K562 (cell line): ENCODE measurements at regions not wholly inside any gene's neighbourhood (a gene's known extent, or its start where the extent isn't known, plus 50 kb on each side); places are given as distances from the start of the nearest gene placed in this dataset.

ENCODE experiments used
- ATAC-seq: fragments of 200-7000 bp; cut with Tn5 transposase; 3 replicates; pipeline ENCODE4 v1.9.1; 2020; ENCODE audit warnings: moderate library complexity
- BruUV-seq: library from RNA; stranded (reverse); fragments of 400-500 nt; replicated peaks from 2 replicates; lab custom pipeline; 2021; lab: Mats Ljungman, UMichigan
- CTCF ChIA-PET: fragments of 300-600 bp; formaldehyde crosslinking; extraction: SDS; loops from one replicate; lab custom pipeline; 2021; ENCODE audit warnings: low intra/inter-chr PET ratio; lab: Yijun Ruan, JAX
- POLR2A ChIA-PET: fragments of 300-600, 350-650 bp; sonication (Branson Sonifier 250); formaldehyde crosslinking; extraction: SDS; loops from one replicate; lab custom pipeline; 2021; ENCODE audit warnings: antibody characterized with exemption, inconsistent platforms; lab: Yijun Ruan, JAX
- DNase-seq, 4 experiments: peaks; one replicate each; pipeline versions ENCODE4 v3.0.0 to v3.0.0-alpha.2; 2011 to 2018; ENCODE audit warnings: low spot score in 3 of 4, mixed read lengths in 3 of 4; ENCODE audit errors: extremely low read depth in 1 of 4
- FAIRE-seq: peaks from 2 replicates; lab custom pipeline; 2011; peaks lifted over from hg19 to GRCh38; lab: Jason Lieb, UNC
- H2AFZ ChIP-seq: 2 replicates; pipeline ENCODE4 v1.6.0; 2011; ENCODE audit warnings: low read depth, low read length, control low read depth, inconsistent platforms
- H3K27ac ChIP-seq: fragments of 200-600 bp; 3 replicates; pipeline ENCODE4 v1.8.0; 2011; ENCODE audit warnings: low read depth, mild to moderate bottlenecking, control low read depth, inconsistent platforms, low read length, moderate library complexity, mixed read lengths; ENCODE audit errors: extremely low read depth
- H3K27me3 ChIP-seq, 2 experiments: fragments of 300-600 bp in 1 of 2; 2 replicates in 1 of 2; 3 replicates in 1 of 2; pipeline versions ENCODE4 v1.6.0 to v1.8.0; 2011; ENCODE audit warnings: inconsistent platforms in 2 of 2, low read length in 2 of 2, mild to moderate bottlenecking in 1 of 2, mixed read lengths in 1 of 2, moderate library complexity in 1 of 2; ENCODE audit not compliant: control insufficient read depth in 2 of 2, insufficient read depth in 2 of 2
- H3K36me3 ChIP-seq: fragments of 300-600 bp; 3 replicates; pipeline ENCODE4 v1.8.0; 2011; ENCODE audit warnings: mild to moderate bottlenecking, low read length, inconsistent platforms; ENCODE audit not compliant: control insufficient read depth, insufficient read depth
- H3K4me1 ChIP-seq, 2 experiments: fragments of 200-600 bp in 1 of 2; replicated peaks in 1 of 2; 2 replicates in 1 of 2; 3 replicates in 1 of 2; pipeline versions ENCODE4 v1.5.1 to v1.8.0; 2011; ENCODE audit warnings: inconsistent platforms in 2 of 2, low read length in 2 of 2, mild to moderate bottlenecking in 1 of 2, mixed read lengths in 1 of 2, moderate library complexity in 1 of 2; ENCODE audit not compliant: control insufficient read depth in 2 of 2, insufficient read depth in 2 of 2
- H3K4me2 ChIP-seq: 2 replicates; pipeline ENCODE4 v1.6.1; 2011; ENCODE audit warnings: low read length, control low read depth, inconsistent platforms, mixed read lengths; ENCODE audit not compliant: insufficient read depth
- H3K4me3 ChIP-seq: fragments of 200-600 bp; sonication (generic), shearing (Covaris generic); 2 replicates; pipeline ENCODE4 v1.5.1; 2016; ENCODE audit warnings: control low read depth, inconsistent platforms
- H3K79me2 ChIP-seq: fragments of 200-600 bp; 3 replicates; pipeline ENCODE4 v1.8.0; 2011; ENCODE audit warnings: low read length, inconsistent platforms; ENCODE audit not compliant: control insufficient read depth, insufficient read depth
- H3K9ac ChIP-seq, 2 experiments: 2 replicates each; pipeline versions ENCODE4 v1.6.0 to v1.6.1; 2011; ENCODE audit warnings: low read depth in 2 of 2, low read length in 2 of 2, control low read depth in 1 of 2, inconsistent platforms in 1 of 2, mild to moderate bottlenecking in 1 of 2, mixed read lengths in 1 of 2; ENCODE audit not compliant: insufficient read depth in 1 of 2
- H3K9me1 ChIP-seq: one replicate; pipeline ENCODE4 v1.6.0; 2011; ENCODE audit warnings: inconsistent platforms, mild to moderate bottlenecking, low read length, moderate library complexity; ENCODE audit not compliant: control insufficient read depth, insufficient read depth
- H3K9me3 ChIP-seq: replicated peaks from 2 replicates; pipeline ENCODE4 v1.5.1; 2011; ENCODE audit warnings: low read depth, low read length, inconsistent platforms; ENCODE audit not compliant: control insufficient read depth, insufficient read depth
- H4K20me1 ChIP-seq: replicated peaks from 2 replicates; pipeline ENCODE4 v1.6.1; 2011; ENCODE audit warnings: low read length, inconsistent platforms, mixed read lengths; ENCODE audit not compliant: control insufficient read depth, insufficient read depth
- ARID2 ChIP-seq: fragments of 450-650 bp; IDR thresholded peaks from 2 replicates; pipeline ENCODE4 v1.6.1; 2017; ENCODE audit warnings: antibody characterized with exemption, mild to moderate bottlenecking
- GTF2A2 ChIP-seq: IDR thresholded peaks from 2 replicates; pipeline ENCODE4 v1.6.1; 2016; ENCODE audit warnings: mild to moderate bottlenecking, missing genetic modification characterization, missing compliant biosample characterization
- KAT8 ChIP-seq: fragments of 450-650 bp; IDR thresholded peaks from 2 replicates; pipeline ENCODE4 v1.6.1; 2016; ENCODE audit warnings: low read depth, mild to moderate bottlenecking
- LARP7 ChIP-seq: fragments of 450-650 bp; IDR thresholded peaks from 2 replicates; pipeline ENCODE4 v1.6.1; 2016
- MAFK ChIP-seq: IDR thresholded peaks from 2 replicates; pipeline ENCODE4 v1.6.1; 2011; ENCODE audit warnings: low read length, improper control_type of control experiment
- POLR2AphosphoS2 ChIP-seq: IDR thresholded peaks from 2 replicates; pipeline ENCODE4 v1.6.1; 2012; ENCODE audit warnings: low read length, improper control_type of control experiment
- RCOR1 ChIP-seq, 2 experiments: IDR thresholded peaks; 2 replicates each; pipeline ENCODE4 v1.6.1; 2012; ENCODE audit warnings: low read depth in 2 of 2, low read length in 2 of 2, borderline replicate concordance in 1 of 2, improper control_type of control experiment in 1 of 2
- TAF15 ChIP-seq: fragments of 200-400 bp; formaldehyde crosslinking; IDR thresholded peaks from 2 replicates; pipeline ENCODE4 v1.6.1; 2017; ENCODE audit warnings: mild to moderate bottlenecking, low read depth, low read length, moderate library complexity
- ZNF239 ChIP-seq: fragments of 250-450 bp; sonication (Bioruptor Pico); IDR thresholded peaks from 2 replicates; pipeline ENCODE4 v1.4.0; 2020; ENCODE audit warnings: mild to moderate bottlenecking
- WGBS: fragments of 100-300 bp; shearing (Covaris generic); methylation state at CpG from one replicate; pipeline ENCODE4 v1.1.6; 2016; ENCODE audit warnings: low coverage, mixed read lengths; ENCODE audit not compliant: insufficient coverage; ENCODE audit errors: missing lambda C conversion rate; 5-methylcytosine and 5-hydroxymethylcytosine counted together
- in situ Hi-C: fragments of 300-500 bp; cut with MboI; formaldehyde crosslinking; loops from 4 replicates; pipeline ENCODE4 v1.15.0; 2018; ENCODE audit warnings: inconsistent platforms, mixed read lengths
- intact Hi-C: fragments of 100-400 bp; cut with micrococcal nuclease; formaldehyde crosslinking; loops from 2 replicates; pipeline ENCODE4 v1.14.2; 2022
- TF ChIP-seq, protein P1 (sequence below): fragments of 450-650 bp; IDR thresholded peaks from 2 replicates; pipeline ENCODE4 v1.6.1; 2017; ENCODE audit warnings: antibody characterized with exemption
- TF ChIP-seq, protein P2 (sequence below): sonication (generic); formaldehyde crosslinking; IDR thresholded peaks from 2 replicates; pipeline ENCODE4 v1.9.0; 2022; ENCODE audit warnings: mild to moderate bottlenecking, missing genetic modification reagents

DNA sequence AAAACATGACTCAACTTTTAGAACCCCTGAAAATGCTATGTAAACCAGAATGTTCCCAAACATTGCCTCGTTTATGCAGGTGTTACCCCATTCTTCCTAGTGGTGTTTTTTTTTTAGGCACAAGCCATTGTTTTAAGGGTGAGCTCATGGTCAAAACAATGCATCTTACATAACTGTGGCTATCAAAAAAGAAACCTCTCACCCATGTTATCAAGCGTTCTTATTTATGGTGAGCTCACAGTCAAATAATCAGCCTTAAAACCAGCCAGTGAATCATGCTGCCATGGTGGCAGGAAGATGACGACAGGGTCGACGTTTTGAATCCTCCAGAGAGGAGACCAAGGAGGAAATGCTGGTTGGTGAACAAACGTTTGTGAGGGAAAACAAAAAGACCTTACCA lies 195.2 kb downstream of the KDR start:
- Histone ChIP-seq H3K4me3 (no peak overlapping the region), H3K27ac (no peak overlapping the region), H3K27me3 (no peaks in the 10 kb centered on the region), H3K4me2 (no peak overlapping the region), H3K9me3 (no peaks in the 10 kb centered on the region), H3K79me2 (no peaks in the 10 kb centered on the region), H3K36me3 (no peaks in the 10 kb centered on the region), H2AFZ (no peak overlapping the region), H3K9ac (no peak overlapping the region), H3K4me1 (no peaks in the 10 kb centered on the region), H4K20me1 (no peaks in the 10 kb centered on the region), H3K9me1 (no peaks in the 10 kb centered on the region)
- TF ChIP-seq, protein P1, sequence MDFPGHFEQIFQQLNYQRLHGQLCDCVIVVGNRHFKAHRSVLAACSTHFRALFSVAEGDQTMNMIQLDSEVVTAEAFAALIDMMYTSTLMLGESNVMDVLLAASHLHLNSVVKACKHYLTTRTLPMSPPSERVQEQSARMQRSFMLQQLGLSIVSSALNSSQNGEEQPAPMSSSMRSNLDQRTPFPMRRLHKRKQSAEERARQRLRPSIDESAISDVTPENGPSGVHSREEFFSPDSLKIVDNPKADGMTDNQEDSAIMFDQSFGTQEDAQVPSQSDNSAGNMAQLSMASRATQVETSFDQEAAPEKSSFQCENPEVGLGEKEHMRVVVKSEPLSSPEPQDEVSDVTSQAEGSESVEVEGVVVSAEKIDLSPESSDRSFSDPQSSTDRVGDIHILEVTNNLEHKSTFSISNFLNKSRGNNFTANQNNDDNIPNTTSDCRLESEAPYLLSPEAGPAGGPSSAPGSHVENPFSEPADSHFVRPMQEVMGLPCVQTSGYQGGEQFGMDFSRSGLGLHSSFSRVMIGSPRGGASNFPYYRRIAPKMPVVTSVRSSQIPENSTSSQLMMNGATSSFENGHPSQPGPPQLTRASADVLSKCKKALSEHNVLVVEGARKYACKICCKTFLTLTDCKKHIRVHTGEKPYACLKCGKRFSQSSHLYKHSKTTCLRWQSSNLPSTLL = no peak
- TF ChIP-seq POLR2AphosphoS2 (no peak), ARID2 (no peak), GTF2A2 (tag) (no peak), ZNF239 (CRISPR knock-in tag) (no peak), MAFK (no peak), KAT8 (no peak), LARP7 (no peak), TAF15 (no peak), RCOR1 (IDR thresholded peaks at IDR 0.05; ENCODE audit: borderline replicate concordance in 1 of 2, low read depth in 2 of 2, low read length in 2 of 2) (no peak)
- TF ChIP-seq, protein P2, sequence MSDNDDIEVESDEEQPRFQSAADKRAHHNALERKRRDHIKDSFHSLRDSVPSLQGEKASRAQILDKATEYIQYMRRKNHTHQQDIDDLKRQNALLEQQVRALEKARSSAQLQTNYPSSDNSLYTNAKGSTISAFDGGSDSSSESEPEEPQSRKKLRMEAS (CRISPR knock-in tag) = no peak
- WGBS = 0% methylated on average over 6 of the region's 6 CpGs
- intact Hi-C loops = no loop called here
- in situ Hi-C loops = no loop called here
- ATAC-seq (no peak), DNase-seq (no peak), FAIRE-seq (no peak)
- ChIA-PET CTCF (no interaction called here), POLR2A (interaction anchor here (0.7 kb wide), 2 partner anchors 47 to 977 kb away, joined by 3 read pairs; no protein-coding TSS in a partner anchor)
- BruUV-seq = no TSS peak
